Psoas muscle (tissue), 7 donors: ENCODE measurements at regions not wholly inside any gene's neighbourhood (a gene's known extent, or its start where the extent isn't known, plus 50 kb on each side); places are given as distances from the start of the nearest gene placed in this dataset.

Source experiments
- ATAC-seq, 4 donors: fragments of 200-7000 bp; cut with Tn5 transposase; one replicate each; pipeline ENCODE4 v1.9.1; 2020; ENCODE audit warnings: moderate library complexity in 3 of 4, mild to moderate bottlenecking in 2 of 4
- DNase-seq, 2 donors: peaks; one replicate each; pipeline ENCODE4 v3.0.0-alpha.2; 2020
- H3K27ac ChIP-seq: fragments of 200-600 bp; one replicate; pipeline ENCODE4 v1.8.0; 2022
- H3K27me3 ChIP-seq, 3 donors: fragments of 200-600 bp in 1 of 3; one replicate each; pipeline versions ENCODE4 v1.6.1 to v1.8.0; 2013 to 2022; ENCODE audit warnings: low read length in 2 of 3, mild to moderate bottlenecking in 2 of 3, moderate library complexity in 1 of 3; ENCODE audit not compliant: insufficient read depth in 3 of 3
- H3K36me3 ChIP-seq, 2 donors: fragments of 200-600 bp in 1 of 2; one replicate each; pipeline versions ENCODE4 v1.6.1 to v1.8.0; 2013 to 2022; ENCODE audit warnings: low read depth in 1 of 2, mild to moderate bottlenecking in 1 of 2, moderate library complexity in 1 of 2; ENCODE audit not compliant: insufficient read depth in 1 of 2
- H3K4me1 ChIP-seq: fragments of 200-600 bp; one replicate; pipeline ENCODE4 v1.8.0; 2022
- H3K4me3 ChIP-seq: fragments of 200-600 bp; one replicate; pipeline ENCODE4 v1.8.0; 2022; ENCODE audit warnings: mild to moderate bottlenecking
- H3K9me3 ChIP-seq: fragments of 200-600 bp; one replicate; pipeline ENCODE4 v1.8.0; 2022
- WGBS, 3 donors: extraction: QIAGEN DNeasy Blood & Tissue Kit; methylation state at CpG; one replicate each; pipeline versions ENCODE4 v1.1.6 to v1.1.7; 2013; 5-methylcytosine and 5-hydroxymethylcytosine counted together
- intact Hi-C, 2 donors: fragments of 100-400 bp; cut with DNase I; formaldehyde crosslinking; loops; one replicate each; pipeline versions ENCODE4 v1.11.0 to v1.14.2; 2022
- TF ChIP-seq, protein P1 (sequence below): fragments of 200-600 bp; IDR thresholded peaks from one replicate; pipeline ENCODE4 v1.8.0; 2022; ENCODE audit warnings: antibody characterized with exemption
- donor health status: healthy with polysubstance abuse.
- donor health status: DM: no; HTN: no; CAD: no; lungs with moderate emphysema.
- donor health status: Bipolar disorder and iron deficiency.
- donor health status: healthy.
- donor health status: DM: yes; HTN: yes; CAD: no.
- donor health status: DM: no; HTN: no; CAD: no.
- donor health status: DM: yes; HTN: yes; CAD: no.

DNA sequence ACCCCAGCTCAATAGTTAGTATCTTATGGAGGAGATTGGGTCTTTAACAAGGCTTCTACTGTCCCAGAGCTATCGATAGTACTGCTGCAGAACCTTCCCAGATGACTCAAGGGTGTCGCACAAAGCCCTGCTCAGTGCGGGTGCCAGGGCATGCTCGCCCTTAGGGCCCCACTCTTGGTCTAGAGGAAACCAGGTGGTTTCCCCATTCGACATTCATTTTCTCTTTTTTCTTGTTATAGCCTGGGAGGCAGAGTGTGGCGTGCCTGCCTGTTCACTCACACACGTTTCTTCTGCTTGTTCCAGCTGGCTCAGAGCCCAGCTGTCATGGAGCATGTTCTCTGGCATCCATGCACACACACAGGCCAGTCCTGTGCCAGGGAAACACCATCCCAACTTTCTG, 144.5 kb downstream of the SMIM20 start:
- Histone ChIP-seq H3K27ac (no peak overlapping the region), H3K9me3 (no peaks in the 10 kb centered on the region), H3K27me3 (no peaks in the 10 kb centered on the region), H3K36me3 (no peaks in the 10 kb centered on the region), H3K4me1 (no peaks in the 10 kb centered on the region), H3K4me3 (no peak overlapping the region)
- WGBS, 3 donors = 16 to 42% (median 29%) methylated on average over 7 of the region's 7 CpGs
- ATAC-seq (no peak), DNase-seq (no peak)
- intact Hi-C loops = no loop called here
- TF ChIP-seq, protein P1, sequence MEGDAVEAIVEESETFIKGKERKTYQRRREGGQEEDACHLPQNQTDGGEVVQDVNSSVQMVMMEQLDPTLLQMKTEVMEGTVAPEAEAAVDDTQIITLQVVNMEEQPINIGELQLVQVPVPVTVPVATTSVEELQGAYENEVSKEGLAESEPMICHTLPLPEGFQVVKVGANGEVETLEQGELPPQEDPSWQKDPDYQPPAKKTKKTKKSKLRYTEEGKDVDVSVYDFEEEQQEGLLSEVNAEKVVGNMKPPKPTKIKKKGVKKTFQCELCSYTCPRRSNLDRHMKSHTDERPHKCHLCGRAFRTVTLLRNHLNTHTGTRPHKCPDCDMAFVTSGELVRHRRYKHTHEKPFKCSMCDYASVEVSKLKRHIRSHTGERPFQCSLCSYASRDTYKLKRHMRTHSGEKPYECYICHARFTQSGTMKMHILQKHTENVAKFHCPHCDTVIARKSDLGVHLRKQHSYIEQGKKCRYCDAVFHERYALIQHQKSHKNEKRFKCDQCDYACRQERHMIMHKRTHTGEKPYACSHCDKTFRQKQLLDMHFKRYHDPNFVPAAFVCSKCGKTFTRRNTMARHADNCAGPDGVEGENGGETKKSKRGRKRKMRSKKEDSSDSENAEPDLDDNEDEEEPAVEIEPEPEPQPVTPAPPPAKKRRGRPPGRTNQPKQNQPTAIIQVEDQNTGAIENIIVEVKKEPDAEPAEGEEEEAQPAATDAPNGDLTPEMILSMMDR = no peak

DNA sequence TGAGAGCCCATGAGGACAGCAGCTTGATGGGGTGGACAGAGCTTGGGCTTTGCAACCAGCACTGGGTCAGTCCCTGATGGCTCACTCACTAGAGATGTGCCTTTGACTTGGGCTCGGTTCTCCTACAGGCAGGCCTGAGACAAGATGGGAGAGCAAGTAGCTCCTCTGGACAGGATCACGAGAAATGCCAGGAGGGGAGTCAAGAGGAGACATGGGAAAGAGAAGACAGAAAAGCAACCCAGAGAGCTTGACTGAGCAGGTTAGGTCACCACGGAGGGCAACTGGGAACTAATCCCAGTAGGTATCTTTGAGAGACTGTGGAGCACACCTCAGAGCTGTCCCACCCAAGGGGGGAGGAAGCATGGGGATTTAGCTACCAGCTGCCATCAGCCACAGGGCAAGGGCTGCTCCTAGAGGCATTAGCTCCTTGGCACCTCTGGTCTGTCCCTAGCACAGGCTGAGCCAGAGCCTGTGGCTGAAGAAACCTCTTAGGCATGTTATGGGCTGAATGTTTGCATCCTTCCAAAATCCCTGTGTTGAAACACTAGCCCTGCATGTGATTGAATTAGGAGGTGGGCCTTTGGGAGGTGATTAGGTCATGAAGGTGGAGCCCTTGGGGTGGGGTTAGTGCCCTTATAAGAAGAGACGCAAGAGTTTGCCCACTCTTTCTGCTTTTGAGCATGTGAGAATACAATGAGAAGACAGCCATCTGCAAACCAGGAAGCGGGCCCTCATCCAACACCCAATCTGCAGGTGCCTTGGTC, 145.6 kb downstream of the SMIM20 start:
- intact Hi-C loops = no loop called here
- Histone ChIP-seq H3K27me3 (no peaks in the 10 kb centered on the region), H3K36me3 (no peaks in the 10 kb centered on the region), H3K27ac (no peak overlapping the region), H3K4me1 (no peaks in the 10 kb centered on the region), H3K4me3 (no peak overlapping the region), H3K9me3 (no peaks in the 10 kb centered on the region)
- DNase-seq (no peak), ATAC-seq (no peak)
- WGBS, 3 donors = 94 to 98% (median 95%) methylated on average over 5 of the region's 5 CpGs
- TF ChIP-seq, protein P1 = no peak

GRCh38 chr4:26060286-26060685, 146.3 kb downstream of the SMIM20 start:
- DNase-seq (no peak), ATAC-seq (no peak)
- intact Hi-C loops = no loop called here
- WGBS, 3 donors = 90 to 96% (median 95%) methylated on average over 3 of the region's 3 CpGs
- TF ChIP-seq, protein P1 = no peak
- no peaks in the 10 kb centered on the region for H3K27me3 ChIP-seq
- no peaks in the 10 kb centered on the region for H3K36me3 ChIP-seq
- no peak overlapping the region for H3K4me3 ChIP-seq
- no peaks in the 10 kb centered on the region for H3K4me1 ChIP-seq
- H3K27ac ChIP-seq = no peak overlapping the region
- H3K9me3 ChIP-seq = no peaks in the 10 kb centered on the region

- Histone ChIP-seq H3K27me3 (no peaks in the 10 kb centered on the region), H3K27ac (no peak overlapping the region), H3K4me3 (no peak overlapping the region), H3K36me3 (no peaks in the 10 kb centered on the region), H3K9me3 (no peaks in the 10 kb centered on the region), H3K4me1 (no peaks in the 10 kb centered on the region)
- 80 to 82% (median 80%) methylated on average over 7 of the region's 7 CpGs for WGBS, 3 donors
- DNase-seq (no peak), ATAC-seq (peak in 2 of 4 donors; percentile 51 to 53)
- TF ChIP-seq, protein P1 = peak; percentile 30
- intact Hi-C loops = no loop called here
These were observed 147.4 kb downstream of the SMIM20 start for GRCh38 chr4:26061248-26061986.
